Ovary (tissue), 7 donors: ENCODE measurements at regions not wholly inside any gene's neighbourhood (a gene's known extent, or its start where the extent isn't known, plus 50 kb on each side); places are given as distances from the start of the nearest gene placed in this dataset.

Experiments used
- DNase-seq, 5 donors: peaks; one replicate each; pipeline ENCODE4 v3.0.0-alpha.2; 2019 to 2020
- H3K27ac ChIP-seq, 2 donors: fragments of 200-600 bp; one replicate each; pipeline versions ENCODE4 v1.5.1 to v1.8.0; 2019 to 2022
- H3K27me3 ChIP-seq: fragments of 200-600 bp; one replicate; pipeline ENCODE4 v1.8.0; 2022
- H3K36me3 ChIP-seq: fragments of 200-600 bp; sonication (generic); one replicate; pipeline ENCODE4 v1.5.1; 2019
- H3K4me1 ChIP-seq: one replicate; pipeline ENCODE4 v1.8.1; 2013; ENCODE audit warnings: mild to moderate bottlenecking, moderate library complexity; ENCODE audit not compliant: insufficient read depth
- H3K4me3 ChIP-seq: fragments of 200-600 bp; sonication (generic); one replicate; pipeline ENCODE4 v1.5.1; 2017
- H3K9me3 ChIP-seq, 2 donors: fragments of 200-600 bp in 1 of 2; sonication (generic) in 1 of 2; one replicate each; pipeline versions ENCODE4 v1.5.1 to v1.8.1; 2013 to 2019; ENCODE audit warnings: mild to moderate bottlenecking in 1 of 2, moderate library complexity in 1 of 2
- EP300 ChIP-seq: sonication (generic); formaldehyde crosslinking; IDR thresholded peaks from one replicate; pipeline ENCODE4 v1.6.1; 2017; ENCODE audit warnings: antibody characterized with exemption
- POLR2A ChIP-seq: fragments of 450-650 bp; IDR thresholded peaks from one replicate; pipeline ENCODE4 v1.6.1; 2017; ENCODE audit warnings: antibody characterized with exemption, mild to moderate bottlenecking, moderate library complexity
- WGBS, 3 donors: extraction: QIAGEN DNeasy Blood & Tissue Kit in 1 of 3; methylation state at CpG; one replicate each; pipeline versions ENCODE4 v1.1.5 to v1.1.7; 2013 to 2017; 5-methylcytosine and 5-hydroxymethylcytosine counted together
- intact Hi-C, 4 donors: fragments of 100-400 bp; cut with DNase I; formaldehyde crosslinking; loops; one replicate each; pipeline versions ENCODE4 v1.11.0 to v1.15.1; 2022 to 2023
- TF ChIP-seq, protein P1 (sequence below), 3 donors: fragments of 450-650 bp in 2 of 3; fragments of 200-600 bp in 1 of 3; IDR thresholded peaks; one replicate each; pipeline versions ENCODE4 v1.5.1 to v1.8.0; 2016 to 2022; ENCODE audit warnings: antibody characterized with exemption in 3 of 3, mild to moderate bottlenecking in 1 of 3
- donor health status: DM: no; HTN: no; CAD: no; lungs with moderate emphysema.
- donor health status: DM: no; HTN: no; CAD: no.
- donor health status: Bipolar disorder and iron deficiency.
- donor health status: DM: no; HTN: no; CAD: no.
- donor health status: DM: yes; HTN: yes; CAD: no.

DNA sequence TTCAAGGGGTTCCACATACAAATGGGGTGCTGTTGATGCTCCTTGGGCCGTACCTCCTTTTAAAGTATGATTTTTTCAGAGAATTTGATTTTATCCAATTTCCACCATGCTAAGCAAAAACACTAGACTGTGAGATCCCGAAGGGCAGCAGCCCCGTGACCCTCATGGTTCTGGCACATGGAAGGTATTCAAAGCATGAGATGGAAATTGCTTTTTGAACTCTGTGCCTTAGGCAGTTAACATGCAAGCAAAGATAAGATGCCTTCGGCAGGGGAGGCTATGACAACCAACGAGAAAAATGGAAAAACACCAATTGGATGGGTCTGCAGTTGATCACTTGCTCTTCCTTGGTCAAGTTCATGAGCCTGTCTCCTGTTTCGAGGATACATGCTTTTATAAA lies 120.8 kb upstream of the DIO3 start:
- Histone ChIP-seq H3K27me3 (no peaks in the 10 kb centered on the region), H3K36me3 (no peaks in the 10 kb centered on the region), H3K4me3 (no peak overlapping the region), H3K27ac (no peak overlapping the region), H3K9me3 (no peaks in the 10 kb centered on the region), H3K4me1 (peaks cover 5% of the 10 kb centered on the region)
- no peak for DNase-seq
- WGBS, 3 donors: 61 to 64% (median 63%) methylated on average over 6 of the region's 6 CpGs
- intact Hi-C loops: no loop called here
- no peak for TF ChIP-seq EP300
- TF ChIP-seq, protein P1, sequence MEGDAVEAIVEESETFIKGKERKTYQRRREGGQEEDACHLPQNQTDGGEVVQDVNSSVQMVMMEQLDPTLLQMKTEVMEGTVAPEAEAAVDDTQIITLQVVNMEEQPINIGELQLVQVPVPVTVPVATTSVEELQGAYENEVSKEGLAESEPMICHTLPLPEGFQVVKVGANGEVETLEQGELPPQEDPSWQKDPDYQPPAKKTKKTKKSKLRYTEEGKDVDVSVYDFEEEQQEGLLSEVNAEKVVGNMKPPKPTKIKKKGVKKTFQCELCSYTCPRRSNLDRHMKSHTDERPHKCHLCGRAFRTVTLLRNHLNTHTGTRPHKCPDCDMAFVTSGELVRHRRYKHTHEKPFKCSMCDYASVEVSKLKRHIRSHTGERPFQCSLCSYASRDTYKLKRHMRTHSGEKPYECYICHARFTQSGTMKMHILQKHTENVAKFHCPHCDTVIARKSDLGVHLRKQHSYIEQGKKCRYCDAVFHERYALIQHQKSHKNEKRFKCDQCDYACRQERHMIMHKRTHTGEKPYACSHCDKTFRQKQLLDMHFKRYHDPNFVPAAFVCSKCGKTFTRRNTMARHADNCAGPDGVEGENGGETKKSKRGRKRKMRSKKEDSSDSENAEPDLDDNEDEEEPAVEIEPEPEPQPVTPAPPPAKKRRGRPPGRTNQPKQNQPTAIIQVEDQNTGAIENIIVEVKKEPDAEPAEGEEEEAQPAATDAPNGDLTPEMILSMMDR (IDR thresholded peaks at IDR 0.05): no peak
- TF ChIP-seq POLR2A: no peak

DNA sequence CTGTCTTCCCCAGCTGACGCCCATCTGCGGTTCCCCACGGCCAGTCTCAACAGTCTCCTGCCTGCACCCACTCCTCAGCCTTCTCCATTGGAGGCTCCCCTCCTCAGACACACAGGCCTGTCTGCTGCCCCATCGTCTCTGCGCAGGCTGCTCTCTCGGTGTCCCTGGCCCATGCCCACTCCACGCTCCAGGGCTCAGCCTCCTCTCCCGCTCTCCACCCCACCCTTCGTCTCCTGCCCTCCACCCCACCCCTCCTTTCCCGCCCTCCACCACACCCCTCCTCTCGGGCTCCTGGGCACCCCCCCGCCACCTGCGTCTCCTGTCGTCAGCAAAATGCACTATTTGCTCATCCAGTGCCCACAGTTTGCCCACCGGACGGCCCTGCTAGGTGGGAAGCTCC lies 119.6 kb upstream of the DIO3 start:
- no peaks in the 10 kb centered on the region for H3K36me3 ChIP-seq
- no peaks in the 10 kb centered on the region for H3K9me3 ChIP-seq
- no peaks in the 10 kb centered on the region for H3K27me3 ChIP-seq
- intact Hi-C loops: no loop called here
- no peak overlapping the region for H3K27ac ChIP-seq
- no peak overlapping the region for H3K4me3 ChIP-seq
- 95 to 99% (median 95%) methylated on average over 16 of the region's 16 CpGs for WGBS, 3 donors
- no peak for DNase-seq
- peaks cover 10% of the 10 kb centered on the region for H3K4me1 ChIP-seq
- TF ChIP-seq POLR2A (no peak), EP300 (no peak)
- TF ChIP-seq, protein P1 (IDR thresholded peaks at IDR 0.05): no peak

- H3K27ac ChIP-seq: no peak overlapping the region
- TF ChIP-seq POLR2A (no peak), EP300 (no peak)
- TF ChIP-seq, protein P1 (IDR thresholded peaks at IDR 0.05): no peak
- no peaks in the 10 kb centered on the region for H3K36me3 ChIP-seq
- peak in 3 of 5 donors; percentile 47 to 66 (median 48) for DNase-seq
- H3K4me3 ChIP-seq: no peak overlapping the region
- 22 to 38% (median 24%) methylated on average over 21 of the region's 21 CpGs for WGBS, 3 donors
- intact Hi-C loops: no loop called here
- no peaks in the 10 kb centered on the region for H3K9me3 ChIP-seq
- peaks cover 12% of the 10 kb centered on the region for H3K4me1 ChIP-seq
- H3K27me3 ChIP-seq: no peaks in the 10 kb centered on the region
Measured at GRCh38 chr14:101442451-101442850, 118.8 kb upstream of the DIO3 start.

- no peaks in the 10 kb centered on the region for H3K27me3 ChIP-seq
- intact Hi-C loops: no loop called here
- no peaks in the 10 kb centered on the region for H3K9me3 ChIP-seq
- DNase-seq: no peak
- H3K36me3 ChIP-seq: no peaks in the 10 kb centered on the region
- TF ChIP-seq EP300 (no peak), POLR2A (no peak)
- TF ChIP-seq, protein P1 (IDR thresholded peaks at IDR 0.05): no peak
- no peak overlapping the region for H3K4me3 ChIP-seq
- 84 to 89% (median 89%) methylated on average over 7 of the region's 7 CpGs for WGBS, 3 donors
- peaks cover 12% of the 10 kb centered on the region for H3K4me1 ChIP-seq
- H3K27ac ChIP-seq: no peak overlapping the region
Measured at GRCh38 chr14:101444116-101444515, 117.2 kb upstream of the DIO3 start.

DNA sequence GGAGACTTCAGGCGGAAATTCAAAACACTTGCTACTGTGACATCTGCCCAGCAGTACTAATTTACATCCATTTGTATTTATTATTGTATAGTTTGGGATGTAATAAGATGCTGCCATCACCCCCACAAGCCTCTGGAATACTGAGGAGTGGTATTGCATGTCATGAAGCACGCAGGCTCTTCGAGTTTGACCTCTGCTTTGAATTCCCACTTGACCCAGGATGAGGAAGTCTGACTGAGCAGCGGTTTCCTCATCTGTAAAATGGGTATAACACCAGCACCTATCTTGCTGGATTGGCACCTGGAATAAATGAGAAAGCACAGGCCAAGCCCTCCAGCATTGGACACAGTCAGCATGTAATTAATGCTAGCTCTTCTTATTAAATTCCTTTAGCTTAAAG lies 116.0 kb upstream of the DIO3 start:
- H3K36me3 ChIP-seq: no peaks in the 10 kb centered on the region
- intact Hi-C loops: no loop called here
- 92 to 96% (median 94%) methylated on average over 4 of the region's 4 CpGs for WGBS, 3 donors

More for the DNA sequence above, 116.0 kb upstream of the DIO3 start:
- Histone ChIP-seq H3K27me3 (no peaks in the 10 kb centered on the region), H3K9me3 (no peaks in the 10 kb centered on the region), H3K27ac (no peak overlapping the region), H3K4me3 (no peak overlapping the region), H3K4me1 (peaks cover 12% of the 10 kb centered on the region)
- no peak for DNase-seq
- TF ChIP-seq, protein P1 (IDR thresholded peaks at IDR 0.05): no peak
- TF ChIP-seq POLR2A (no peak), EP300 (no peak)
